ENCODE measurements at regions not wholly inside any gene's neighbourhood (a gene's known extent, or its start where the extent isn't known, plus 50 kb on each side); places are given as distances from the start of the nearest gene placed in this dataset.

- TF ChIP-seq, protein P1, sequence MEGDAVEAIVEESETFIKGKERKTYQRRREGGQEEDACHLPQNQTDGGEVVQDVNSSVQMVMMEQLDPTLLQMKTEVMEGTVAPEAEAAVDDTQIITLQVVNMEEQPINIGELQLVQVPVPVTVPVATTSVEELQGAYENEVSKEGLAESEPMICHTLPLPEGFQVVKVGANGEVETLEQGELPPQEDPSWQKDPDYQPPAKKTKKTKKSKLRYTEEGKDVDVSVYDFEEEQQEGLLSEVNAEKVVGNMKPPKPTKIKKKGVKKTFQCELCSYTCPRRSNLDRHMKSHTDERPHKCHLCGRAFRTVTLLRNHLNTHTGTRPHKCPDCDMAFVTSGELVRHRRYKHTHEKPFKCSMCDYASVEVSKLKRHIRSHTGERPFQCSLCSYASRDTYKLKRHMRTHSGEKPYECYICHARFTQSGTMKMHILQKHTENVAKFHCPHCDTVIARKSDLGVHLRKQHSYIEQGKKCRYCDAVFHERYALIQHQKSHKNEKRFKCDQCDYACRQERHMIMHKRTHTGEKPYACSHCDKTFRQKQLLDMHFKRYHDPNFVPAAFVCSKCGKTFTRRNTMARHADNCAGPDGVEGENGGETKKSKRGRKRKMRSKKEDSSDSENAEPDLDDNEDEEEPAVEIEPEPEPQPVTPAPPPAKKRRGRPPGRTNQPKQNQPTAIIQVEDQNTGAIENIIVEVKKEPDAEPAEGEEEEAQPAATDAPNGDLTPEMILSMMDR (IDR thresholded peaks at IDR 0.05; ENCODE audit: low read depth): no peak
These were observed 312.1 kb downstream of the TFAP2C start for GRCh38 chr20:56941101-56941686.

DNA sequence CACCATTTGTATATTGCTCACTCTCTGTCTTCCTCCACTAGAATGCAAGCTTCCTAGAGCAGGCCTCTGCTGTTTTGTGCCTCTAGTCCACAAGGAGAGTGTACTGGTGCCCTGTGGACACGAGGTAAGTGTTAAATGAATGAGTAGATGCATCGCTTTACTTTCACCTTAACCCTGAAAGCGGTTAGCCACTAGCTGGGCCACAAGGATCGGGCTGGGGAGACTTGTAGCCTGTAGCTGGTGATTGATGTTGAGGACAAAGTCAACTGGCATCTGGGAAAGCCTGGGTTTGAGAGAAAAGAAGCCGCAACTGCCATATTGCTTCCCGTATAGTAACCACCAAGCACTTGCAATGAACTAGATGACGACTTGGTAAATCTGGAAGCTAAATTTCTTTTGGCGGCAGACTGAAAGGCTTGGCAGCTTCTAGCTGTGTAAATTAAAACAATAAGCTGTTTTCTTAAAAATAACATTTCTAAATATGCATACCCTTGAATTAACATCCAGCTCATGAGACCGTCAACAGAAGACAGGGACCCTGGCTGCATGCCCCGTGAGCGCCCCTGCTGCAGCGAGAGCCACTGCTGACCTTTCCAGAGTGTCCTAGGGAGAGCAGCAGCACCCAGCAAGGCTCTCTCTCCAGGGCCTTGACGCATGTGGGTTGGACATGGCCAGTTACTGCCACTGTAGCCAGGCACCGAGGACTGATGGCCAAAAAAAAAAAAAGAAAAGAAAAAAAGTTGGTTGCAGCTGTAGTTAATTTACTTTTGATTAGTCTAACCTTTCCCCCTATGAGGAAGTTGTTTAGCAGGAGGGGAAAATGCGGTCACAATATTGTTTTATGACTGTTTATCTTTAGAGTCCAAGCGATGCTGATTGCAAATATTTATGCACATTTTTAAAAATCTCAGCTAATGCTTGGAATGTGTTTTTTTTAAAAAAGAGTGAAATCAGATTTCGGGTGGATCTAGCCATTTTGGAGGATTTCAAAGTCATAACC is 315.1 kb downstream of the TFAP2C start:
- TF ChIP-seq, protein P1 (IDR thresholded peaks at IDR 0.05; ENCODE audit: low read depth): no peak

GRCh38 chr20:56945057-56945456 is 316.0 kb downstream of the TFAP2C start:
- TF ChIP-seq, protein P1 (IDR thresholded peaks at IDR 0.05; ENCODE audit: low read depth): no peak

DNA sequence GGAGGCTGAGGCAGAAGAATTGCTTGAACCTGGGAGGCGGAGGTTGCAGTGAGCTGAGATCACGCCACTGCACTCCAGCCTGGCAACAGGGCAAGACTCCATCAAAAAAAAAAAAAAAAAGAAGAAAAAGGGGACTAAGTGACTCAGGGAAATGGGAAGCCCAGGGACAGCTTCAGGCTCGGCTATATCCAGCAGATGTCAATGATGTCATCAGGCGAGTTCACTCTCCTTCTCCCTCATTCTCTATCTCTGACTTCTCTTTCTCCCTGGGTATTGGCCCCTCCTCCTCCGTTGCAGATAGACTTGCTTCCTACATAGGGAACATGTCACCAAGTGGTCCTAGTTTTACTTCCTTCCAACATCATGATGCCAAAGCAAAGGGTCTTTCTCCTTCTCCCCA is 316.8 kb downstream of the TFAP2C start:
- TF ChIP-seq, protein P1 (IDR thresholded peaks at IDR 0.05; ENCODE audit: low read depth): no peak

GRCh38 chr20:56949318-56949717 is 317.1 kb downstream of the BMP7 start:
- TF ChIP-seq, protein P1 (IDR thresholded peaks at IDR 0.05; ENCODE audit: low read depth): no peak

- TF ChIP-seq, protein P1 (IDR thresholded peaks at IDR 0.05; ENCODE audit: low read depth): no peak
These were observed 314.0 kb downstream of the BMP7 start for GRCh38 chr20:56952258-56953047.
